ENCODE measurements at regions not wholly inside any gene's neighbourhood (a gene's known extent, or its start where the extent isn't known, plus 50 kb on each side); places are given as distances from the start of the nearest gene placed in this dataset.

DNA sequence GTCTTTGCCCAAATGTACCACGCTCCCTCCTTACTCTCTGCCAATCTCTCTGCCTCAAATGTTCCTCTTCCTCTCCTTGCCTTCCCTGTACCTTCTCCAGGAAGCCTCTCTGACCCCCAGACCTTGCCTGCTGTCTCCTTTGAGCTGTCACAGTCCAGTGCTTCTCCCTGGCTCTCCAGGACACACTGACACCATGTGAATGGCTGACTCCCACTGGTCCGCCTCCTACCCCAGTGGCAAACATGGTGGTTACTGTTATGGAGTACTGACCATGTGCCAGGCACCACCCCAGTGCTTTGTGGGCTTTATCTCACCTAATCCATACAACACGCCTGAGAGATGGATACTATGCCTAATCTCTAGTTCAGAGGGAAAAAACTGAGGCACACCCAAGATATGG is 141.9 kb downstream of the TPRA1 start:
- H3K9me3 ChIP-seq = no peaks in the 10 kb centered on the region
- WGBS, 3 donors = 64 to 81% (median 73%) methylated on average over 3 of the region's 3 CpGs
- H3K27ac ChIP-seq = no peak overlapping the region
- no peaks in the 10 kb centered on the region for H3K36me3 ChIP-seq
- DNase-seq = peak in 1 of 5 donors; percentile 10
- intact Hi-C loops (cut with DNase I) = no loop called here
- no peak overlapping the region for H3K4me3 ChIP-seq
- TF ChIP-seq EP300 (IDR thresholded peaks at IDR 0.05) (no peak), POLR2A (IDR thresholded peaks at IDR 0.05) (no peak)
- TF ChIP-seq, protein P1, sequence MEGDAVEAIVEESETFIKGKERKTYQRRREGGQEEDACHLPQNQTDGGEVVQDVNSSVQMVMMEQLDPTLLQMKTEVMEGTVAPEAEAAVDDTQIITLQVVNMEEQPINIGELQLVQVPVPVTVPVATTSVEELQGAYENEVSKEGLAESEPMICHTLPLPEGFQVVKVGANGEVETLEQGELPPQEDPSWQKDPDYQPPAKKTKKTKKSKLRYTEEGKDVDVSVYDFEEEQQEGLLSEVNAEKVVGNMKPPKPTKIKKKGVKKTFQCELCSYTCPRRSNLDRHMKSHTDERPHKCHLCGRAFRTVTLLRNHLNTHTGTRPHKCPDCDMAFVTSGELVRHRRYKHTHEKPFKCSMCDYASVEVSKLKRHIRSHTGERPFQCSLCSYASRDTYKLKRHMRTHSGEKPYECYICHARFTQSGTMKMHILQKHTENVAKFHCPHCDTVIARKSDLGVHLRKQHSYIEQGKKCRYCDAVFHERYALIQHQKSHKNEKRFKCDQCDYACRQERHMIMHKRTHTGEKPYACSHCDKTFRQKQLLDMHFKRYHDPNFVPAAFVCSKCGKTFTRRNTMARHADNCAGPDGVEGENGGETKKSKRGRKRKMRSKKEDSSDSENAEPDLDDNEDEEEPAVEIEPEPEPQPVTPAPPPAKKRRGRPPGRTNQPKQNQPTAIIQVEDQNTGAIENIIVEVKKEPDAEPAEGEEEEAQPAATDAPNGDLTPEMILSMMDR (IDR thresholded peaks at IDR 0.05) = no peak
- H3K27me3 ChIP-seq = no peaks in the 10 kb centered on the region
- H3K4me1 ChIP-seq (ENCODE audit: insufficient read depth) = no peaks in the 10 kb centered on the region

- intact Hi-C loops (cut with DNase I) = no loop called here
- H3K27me3 ChIP-seq = no peaks in the 10 kb centered on the region
- no peaks in the 10 kb centered on the region for H3K9me3 ChIP-seq
- H3K4me1 ChIP-seq (ENCODE audit: insufficient read depth) = no peaks in the 10 kb centered on the region
- WGBS, 3 donors = 38 to 66% (median 55%) methylated on average over 3 of the region's 3 CpGs
- no peak for TF ChIP-seq POLR2A (IDR thresholded peaks at IDR 0.05)
- TF ChIP-seq, protein P1 (IDR thresholded peaks at IDR 0.05) = no peak
- no peak for TF ChIP-seq EP300 (IDR thresholded peaks at IDR 0.05)
- H3K4me3 ChIP-seq = no peak overlapping the region
- no peak overlapping the region for H3K27ac ChIP-seq
- DNase-seq = peak in 1 of 5 donors; percentile 27
- no peaks in the 10 kb centered on the region for H3K36me3 ChIP-seq
Observed at GRCh38 chr3:127448161-127448561, 142.4 kb downstream of the TPRA1 start.

- Histone ChIP-seq H3K4me1 (ENCODE audit: insufficient read depth) (no peaks in the 10 kb centered on the region), H3K27me3 (no peaks in the 10 kb centered on the region), H3K4me3 (no peak overlapping the region), H3K27ac (no peak overlapping the region), H3K36me3 (no peaks in the 10 kb centered on the region), H3K9me3 (no peaks in the 10 kb centered on the region)
- 89 to 93% (median 91%) methylated on average over 4 of the region's 4 CpGs for WGBS, 3 donors
- TF ChIP-seq POLR2A (IDR thresholded peaks at IDR 0.05) (no peak), EP300 (IDR thresholded peaks at IDR 0.05) (no peak)
- TF ChIP-seq, protein P1 (IDR thresholded peaks at IDR 0.05) = no peak
- intact Hi-C loops (cut with DNase I) = no loop called here
- DNase-seq = peak in 1 of 5 donors; percentile 7
Observed at GRCh38 chr3:127446756-127447155, 143.8 kb downstream of the TPRA1 start.

- no peaks in the 10 kb centered on the region for H3K9me3 ChIP-seq
- no peaks in the 10 kb centered on the region for H3K4me1 ChIP-seq (ENCODE audit: insufficient read depth)
- no peak overlapping the region for H3K27ac ChIP-seq
- peak in 2 of 5 donors; percentile 3 to 17 for DNase-seq
- TF ChIP-seq POLR2A (IDR thresholded peaks at IDR 0.05) (no peak), EP300 (IDR thresholded peaks at IDR 0.05) (no peak)
- H3K27me3 ChIP-seq = no peaks in the 10 kb centered on the region
- H3K4me3 ChIP-seq = no peak overlapping the region
- WGBS, 3 donors = 85 to 88% (median 88%) methylated on average over 14 of the region's 14 CpGs
- H3K36me3 ChIP-seq = no peaks in the 10 kb centered on the region
- intact Hi-C loops (cut with DNase I) = no loop called here
Observed at GRCh38 chr3:127445581-127446343, 144.8 kb downstream of the TPRA1 start.

- Histone ChIP-seq H3K9me3 (no peaks in the 10 kb centered on the region), H3K27me3 (no peaks in the 10 kb centered on the region), H3K36me3 (no peaks in the 10 kb centered on the region), H3K4me1 (ENCODE audit: insufficient read depth) (no peaks in the 10 kb centered on the region), H3K27ac (no peak overlapping the region), H3K4me3 (no peak overlapping the region)
- intact Hi-C loops (cut with DNase I) = no loop called here
- TF ChIP-seq, protein P1 (IDR thresholded peaks at IDR 0.05) = no peak
- TF ChIP-seq POLR2A (IDR thresholded peaks at IDR 0.05) (no peak), EP300 (IDR thresholded peaks at IDR 0.05) (no peak)
- 83 to 93% (median 92%) methylated on average over 2 of the region's 2 CpGs for WGBS, 3 donors
- peak in 2 of 5 donors; percentile 2 to 3 for DNase-seq
Observed at GRCh38 chr3:127444761-127445160, 145.8 kb downstream of the TPRA1 start.

Measured in ovary (tissue), 7 donors.